Sigmoid colon (tissue), 4 donors: ENCODE measurements at regions not wholly inside any gene's neighbourhood (a gene's known extent, or its start where the extent isn't known, plus 50 kb on each side); places are given as distances from the start of the nearest gene placed in this dataset.

Source experiments
- POLR2A ChIP-seq, 2 donors: fragments of 450-650 bp; IDR thresholded peaks; one replicate each; pipeline ENCODE4 v1.6.1; 2016; ENCODE audit warnings: antibody characterized with exemption in 2 of 2, mild to moderate bottlenecking in 2 of 2, moderate library complexity in 2 of 2
- POLR2AphosphoS5 ChIP-seq, 4 donors: sonication (generic); formaldehyde crosslinking; IDR thresholded peaks; one replicate each; pipeline ENCODE4 v1.6.1; 2017; ENCODE audit warnings: antibody characterized with exemption in 4 of 4
- TF ChIP-seq, protein P1 (sequence below), 4 experiments: fragments of 450-650 bp in 3 of 4; fragments of 200-600 bp in 1 of 4; IDR thresholded peaks; one replicate each; pipeline ENCODE4 v1.5.1; 2016 to 2019; ENCODE audit warnings: antibody characterized with exemption in 4 of 4, mild to moderate bottlenecking in 3 of 4, moderate library complexity in 2 of 4

DNA sequence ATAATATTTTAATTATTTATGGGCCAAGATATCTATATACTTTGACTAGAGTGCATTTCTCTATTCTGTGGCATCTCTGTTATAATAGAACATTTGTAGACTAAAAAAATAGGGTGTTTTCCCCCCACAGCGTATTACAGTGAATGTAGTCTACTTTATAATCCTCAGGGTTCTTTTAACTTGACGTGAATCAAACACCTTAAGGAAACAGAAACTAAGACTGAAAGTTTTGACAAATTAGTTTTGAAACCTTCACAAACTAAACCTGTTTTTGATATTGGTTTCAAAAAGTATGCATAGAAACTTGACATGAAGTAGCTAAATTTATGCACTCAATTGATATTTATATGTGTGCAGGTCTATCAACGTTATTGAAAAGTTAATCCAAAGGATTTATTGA, 1963.1 kb upstream of the TENM3 start:
- TF ChIP-seq, protein P1, sequence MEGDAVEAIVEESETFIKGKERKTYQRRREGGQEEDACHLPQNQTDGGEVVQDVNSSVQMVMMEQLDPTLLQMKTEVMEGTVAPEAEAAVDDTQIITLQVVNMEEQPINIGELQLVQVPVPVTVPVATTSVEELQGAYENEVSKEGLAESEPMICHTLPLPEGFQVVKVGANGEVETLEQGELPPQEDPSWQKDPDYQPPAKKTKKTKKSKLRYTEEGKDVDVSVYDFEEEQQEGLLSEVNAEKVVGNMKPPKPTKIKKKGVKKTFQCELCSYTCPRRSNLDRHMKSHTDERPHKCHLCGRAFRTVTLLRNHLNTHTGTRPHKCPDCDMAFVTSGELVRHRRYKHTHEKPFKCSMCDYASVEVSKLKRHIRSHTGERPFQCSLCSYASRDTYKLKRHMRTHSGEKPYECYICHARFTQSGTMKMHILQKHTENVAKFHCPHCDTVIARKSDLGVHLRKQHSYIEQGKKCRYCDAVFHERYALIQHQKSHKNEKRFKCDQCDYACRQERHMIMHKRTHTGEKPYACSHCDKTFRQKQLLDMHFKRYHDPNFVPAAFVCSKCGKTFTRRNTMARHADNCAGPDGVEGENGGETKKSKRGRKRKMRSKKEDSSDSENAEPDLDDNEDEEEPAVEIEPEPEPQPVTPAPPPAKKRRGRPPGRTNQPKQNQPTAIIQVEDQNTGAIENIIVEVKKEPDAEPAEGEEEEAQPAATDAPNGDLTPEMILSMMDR (IDR thresholded peaks at IDR 0.05): no peak
- no peak for TF ChIP-seq POLR2AphosphoS5 (IDR thresholded peaks at IDR 0.05)
- no peak for TF ChIP-seq POLR2A (IDR thresholded peaks at IDR 0.05)
